K562 (cell line): ENCODE measurements at regions not wholly inside any gene's neighbourhood (a gene's known extent, or its start where the extent isn't known, plus 50 kb on each side); places are given as distances from the start of the nearest gene placed in this dataset.

ENCODE experiments used
- ATAC-seq: fragments of 200-7000 bp; cut with Tn5 transposase; 3 replicates; pipeline ENCODE4 v1.9.1; 2020; ENCODE audit warnings: moderate library complexity
- BruUV-seq: library from RNA; stranded (reverse); fragments of 400-500 nt; replicated peaks from 2 replicates; lab custom pipeline; 2021; lab: Mats Ljungman, UMichigan
- CTCF ChIA-PET: fragments of 300-600 bp; formaldehyde crosslinking; extraction: SDS; loops from one replicate; lab custom pipeline; 2021; ENCODE audit warnings: low intra/inter-chr PET ratio; lab: Yijun Ruan, JAX
- POLR2A ChIA-PET: fragments of 300-600, 350-650 bp; sonication (Branson Sonifier 250); formaldehyde crosslinking; extraction: SDS; loops from one replicate; lab custom pipeline; 2021; ENCODE audit warnings: antibody characterized with exemption, inconsistent platforms; lab: Yijun Ruan, JAX
- DNase-seq, 4 experiments: peaks; one replicate each; pipeline versions ENCODE4 v3.0.0 to v3.0.0-alpha.2; 2011 to 2018; ENCODE audit warnings: low spot score in 3 of 4, mixed read lengths in 3 of 4; ENCODE audit errors: extremely low read depth in 1 of 4
- FAIRE-seq: peaks from 2 replicates; lab custom pipeline; 2011; peaks lifted over from hg19 to GRCh38; lab: Jason Lieb, UNC
- H2AFZ ChIP-seq: 2 replicates; pipeline ENCODE4 v1.6.0; 2011; ENCODE audit warnings: low read depth, low read length, control low read depth, inconsistent platforms
- H3K27ac ChIP-seq: fragments of 200-600 bp; 3 replicates; pipeline ENCODE4 v1.8.0; 2011; ENCODE audit warnings: low read depth, mild to moderate bottlenecking, control low read depth, inconsistent platforms, low read length, moderate library complexity, mixed read lengths; ENCODE audit errors: extremely low read depth
- H3K27me3 ChIP-seq, 2 experiments: fragments of 300-600 bp in 1 of 2; 2 replicates in 1 of 2; 3 replicates in 1 of 2; pipeline versions ENCODE4 v1.6.0 to v1.8.0; 2011; ENCODE audit warnings: inconsistent platforms in 2 of 2, low read length in 2 of 2, mild to moderate bottlenecking in 1 of 2, mixed read lengths in 1 of 2, moderate library complexity in 1 of 2; ENCODE audit not compliant: control insufficient read depth in 2 of 2, insufficient read depth in 2 of 2
- H3K36me3 ChIP-seq: fragments of 300-600 bp; 3 replicates; pipeline ENCODE4 v1.8.0; 2011; ENCODE audit warnings: mild to moderate bottlenecking, low read length, inconsistent platforms; ENCODE audit not compliant: control insufficient read depth, insufficient read depth
- H3K4me1 ChIP-seq, 2 experiments: fragments of 200-600 bp in 1 of 2; replicated peaks in 1 of 2; 2 replicates in 1 of 2; 3 replicates in 1 of 2; pipeline versions ENCODE4 v1.5.1 to v1.8.0; 2011; ENCODE audit warnings: inconsistent platforms in 2 of 2, low read length in 2 of 2, mild to moderate bottlenecking in 1 of 2, mixed read lengths in 1 of 2, moderate library complexity in 1 of 2; ENCODE audit not compliant: control insufficient read depth in 2 of 2, insufficient read depth in 2 of 2
- H3K4me2 ChIP-seq: 2 replicates; pipeline ENCODE4 v1.6.1; 2011; ENCODE audit warnings: low read length, control low read depth, inconsistent platforms, mixed read lengths; ENCODE audit not compliant: insufficient read depth
- H3K4me3 ChIP-seq: fragments of 200-600 bp; sonication (generic), shearing (Covaris generic); 2 replicates; pipeline ENCODE4 v1.5.1; 2016; ENCODE audit warnings: control low read depth, inconsistent platforms
- H3K79me2 ChIP-seq: fragments of 200-600 bp; 3 replicates; pipeline ENCODE4 v1.8.0; 2011; ENCODE audit warnings: low read length, inconsistent platforms; ENCODE audit not compliant: control insufficient read depth, insufficient read depth
- H3K9ac ChIP-seq, 2 experiments: 2 replicates each; pipeline versions ENCODE4 v1.6.0 to v1.6.1; 2011; ENCODE audit warnings: low read depth in 2 of 2, low read length in 2 of 2, control low read depth in 1 of 2, inconsistent platforms in 1 of 2, mild to moderate bottlenecking in 1 of 2, mixed read lengths in 1 of 2; ENCODE audit not compliant: insufficient read depth in 1 of 2
- H3K9me1 ChIP-seq: one replicate; pipeline ENCODE4 v1.6.0; 2011; ENCODE audit warnings: inconsistent platforms, mild to moderate bottlenecking, low read length, moderate library complexity; ENCODE audit not compliant: control insufficient read depth, insufficient read depth
- H3K9me3 ChIP-seq: replicated peaks from 2 replicates; pipeline ENCODE4 v1.5.1; 2011; ENCODE audit warnings: low read depth, low read length, inconsistent platforms; ENCODE audit not compliant: control insufficient read depth, insufficient read depth
- H4K20me1 ChIP-seq: replicated peaks from 2 replicates; pipeline ENCODE4 v1.6.1; 2011; ENCODE audit warnings: low read length, inconsistent platforms, mixed read lengths; ENCODE audit not compliant: control insufficient read depth, insufficient read depth
- CHD4 ChIP-seq: fragments of 200-600 bp; sonication (generic); IDR thresholded peaks from 3 replicates; pipeline ENCODE4 v1.6.1; 2012; ENCODE audit warnings: low read depth, mild to moderate bottlenecking, mixed read lengths, low read length, inconsistent platforms; ENCODE audit not compliant: insufficient read depth, insufficient replicate concordance, poor library complexity, severe bottlenecking
- FOXK1 ChIP-seq: sonication (generic); formaldehyde crosslinking; IDR thresholded peaks from 2 replicates; pipeline ENCODE4 v1.8.0; 2022; ENCODE audit warnings: missing genetic modification reagents, mild to moderate bottlenecking, borderline replicate concordance
- GTF2F1 ChIP-seq: IDR thresholded peaks from 2 replicates; pipeline ENCODE4 v1.6.1; 2011; ENCODE audit warnings: low read depth, low read length, improper control_type of control experiment
- KDM4B ChIP-seq, 2 experiments: fragments of 450-650 bp in 1 of 2; sonication (generic) in 1 of 2; IDR thresholded peaks; 2 replicates each; pipeline ENCODE4 v1.6.1; 2016 to 2017; ENCODE audit warnings: borderline replicate concordance in 2 of 2, antibody characterized with exemption in 1 of 2, low read depth in 1 of 2, mild to moderate bottlenecking in 1 of 2
- MYC ChIP-seq, 2 experiments: fragments of 250-450 bp in 1 of 2; sonication (Bioruptor Pico) in 1 of 2; IDR thresholded peaks; 2 replicates each; pipeline versions ENCODE4 v1.5.1 to v1.6.1; 2012 to 2021; ENCODE audit warnings: low read depth in 2 of 2, borderline replicate concordance in 1 of 2, improper control_type of control experiment in 1 of 2, low read length in 1 of 2, mild to moderate bottlenecking in 1 of 2, moderate library complexity in 1 of 2
- RUNX1 ChIP-seq: sonication (generic); IDR thresholded peaks from 2 replicates; pipeline ENCODE4 v1.6.1; 2016; ENCODE audit warnings: antibody characterized with exemption, low read depth
- TCF7 ChIP-seq: sonication (generic); IDR thresholded peaks from 2 replicates; pipeline ENCODE4 v1.6.1; 2016; ENCODE audit warnings: antibody characterized with exemption, borderline replicate concordance
- ZNF668 ChIP-seq: fragments of 250-450 bp; sonication (Bioruptor Pico); IDR thresholded peaks from 2 replicates; pipeline ENCODE4 v1.8.0; 2022; ENCODE audit warnings: mild to moderate bottlenecking, inconsistent platforms
- WGBS: fragments of 100-300 bp; shearing (Covaris generic); methylation state at CpG from one replicate; pipeline ENCODE4 v1.1.6; 2016; ENCODE audit warnings: low coverage, mixed read lengths; ENCODE audit not compliant: insufficient coverage; ENCODE audit errors: missing lambda C conversion rate; 5-methylcytosine and 5-hydroxymethylcytosine counted together
- in situ Hi-C: fragments of 300-500 bp; cut with MboI; formaldehyde crosslinking; loops from 4 replicates; pipeline ENCODE4 v1.15.0; 2018; ENCODE audit warnings: inconsistent platforms, mixed read lengths
- intact Hi-C: fragments of 100-400 bp; cut with micrococcal nuclease; formaldehyde crosslinking; loops from 2 replicates; pipeline ENCODE4 v1.14.2; 2022
- TF ChIP-seq, protein P1 (sequence below): fragments of 250-450 bp; sonication (Bioruptor Pico); IDR thresholded peaks from 2 replicates; pipeline ENCODE4 v1.9.0; 2021; ENCODE audit warnings: mild to moderate bottlenecking, inconsistent platforms
- TF ChIP-seq, protein P2 (sequence below): fragments of 250-450 bp; sonication (Bioruptor Pico); IDR thresholded peaks from 2 replicates; pipeline ENCODE4 v1.5.1; 2021; ENCODE audit warnings: mild to moderate bottlenecking
- TF ChIP-seq, protein P3 (sequence below): fragments of 450-650 bp; IDR thresholded peaks from 2 replicates; pipeline ENCODE4 v1.6.1; 2017; ENCODE audit warnings: antibody characterized with exemption, mild to moderate bottlenecking
- TF ChIP-seq, protein P4 (sequence below): fragments of 200-800 bp; sonication (Bioruptor generic); IDR thresholded peaks from 2 replicates; pipeline ENCODE4 v1.6.1; 2017; ENCODE audit warnings: missing genetic modification characterization, missing compliant biosample characterization

GRCh38 chr14:76701981-76702380, 59.3 kb upstream of the VASH1 start:
- ChIA-PET CTCF (no interaction called here), POLR2A (no interaction called here)
- Histone ChIP-seq H3K27ac (no peak overlapping the region), H3K79me2 (no peaks in the 10 kb centered on the region), H3K9ac (no peak overlapping the region), H3K36me3 (no peaks in the 10 kb centered on the region), H3K9me3 (no peaks in the 10 kb centered on the region), H3K9me1 (no peaks in the 10 kb centered on the region), H3K4me1 (peaks cover 0 to 4% of the 10 kb centered on the region in 2 experiments; a peak in 2 of 5 replicates), H3K27me3 (peaks cover 5 to 29% of the 10 kb centered on the region in 2 experiments; a peak in 4 of 5 replicates), H4K20me1 (no peaks in the 10 kb centered on the region), H3K4me3 (no peak overlapping the region), H2AFZ (no peak overlapping the region), H3K4me2 (no peak overlapping the region)
- intact Hi-C loops (no loop called here), in situ Hi-C loops (loop anchor here (25.0 kb wide), 1 partner anchor 360 kb away; no protein-coding TSS in a partner anchor)
- BruUV-seq: no TSS peak
- 0% methylated on average over 3 of the region's 3 CpGs for WGBS
- FAIRE-seq (no peak), DNase-seq (no peak), ATAC-seq (no peak)
- TF ChIP-seq TCF7 (no peak), FOXK1 (CRISPR knock-in tag) (no peak), ZNF668 (no peak), MYC (IDR thresholded peaks at IDR 0.05; ENCODE audit: low read depth, low read length) (no peak), MYC (CRISPR knock-in tag; IDR thresholded peaks at IDR 0.05; ENCODE audit: borderline replicate concordance, low read depth) (no peak), CHD4 (no peak), KDM4B (IDR thresholded peaks at IDR 0.05; ENCODE audit: borderline replicate concordance in 2 of 2, low read depth in 1 of 2) (no peak), GTF2F1 (no peak), RUNX1 (no peak)
- TF ChIP-seq, protein P1, sequence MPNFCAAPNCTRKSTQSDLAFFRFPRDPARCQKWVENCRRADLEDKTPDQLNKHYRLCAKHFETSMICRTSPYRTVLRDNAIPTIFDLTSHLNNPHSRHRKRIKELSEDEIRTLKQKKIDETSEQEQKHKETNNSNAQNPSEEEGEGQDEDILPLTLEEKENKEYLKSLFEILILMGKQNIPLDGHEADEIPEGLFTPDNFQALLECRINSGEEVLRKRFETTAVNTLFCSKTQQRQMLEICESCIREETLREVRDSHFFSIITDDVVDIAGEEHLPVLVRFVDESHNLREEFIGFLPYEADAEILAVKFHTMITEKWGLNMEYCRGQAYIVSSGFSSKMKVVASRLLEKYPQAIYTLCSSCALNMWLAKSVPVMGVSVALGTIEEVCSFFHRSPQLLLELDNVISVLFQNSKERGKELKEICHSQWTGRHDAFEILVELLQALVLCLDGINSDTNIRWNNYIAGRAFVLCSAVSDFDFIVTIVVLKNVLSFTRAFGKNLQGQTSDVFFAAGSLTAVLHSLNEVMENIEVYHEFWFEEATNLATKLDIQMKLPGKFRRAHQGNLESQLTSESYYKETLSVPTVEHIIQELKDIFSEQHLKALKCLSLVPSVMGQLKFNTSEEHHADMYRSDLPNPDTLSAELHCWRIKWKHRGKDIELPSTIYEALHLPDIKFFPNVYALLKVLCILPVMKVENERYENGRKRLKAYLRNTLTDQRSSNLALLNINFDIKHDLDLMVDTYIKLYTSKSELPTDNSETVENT (CRISPR knock-in tag): no peak
- TF ChIP-seq, protein P2, sequence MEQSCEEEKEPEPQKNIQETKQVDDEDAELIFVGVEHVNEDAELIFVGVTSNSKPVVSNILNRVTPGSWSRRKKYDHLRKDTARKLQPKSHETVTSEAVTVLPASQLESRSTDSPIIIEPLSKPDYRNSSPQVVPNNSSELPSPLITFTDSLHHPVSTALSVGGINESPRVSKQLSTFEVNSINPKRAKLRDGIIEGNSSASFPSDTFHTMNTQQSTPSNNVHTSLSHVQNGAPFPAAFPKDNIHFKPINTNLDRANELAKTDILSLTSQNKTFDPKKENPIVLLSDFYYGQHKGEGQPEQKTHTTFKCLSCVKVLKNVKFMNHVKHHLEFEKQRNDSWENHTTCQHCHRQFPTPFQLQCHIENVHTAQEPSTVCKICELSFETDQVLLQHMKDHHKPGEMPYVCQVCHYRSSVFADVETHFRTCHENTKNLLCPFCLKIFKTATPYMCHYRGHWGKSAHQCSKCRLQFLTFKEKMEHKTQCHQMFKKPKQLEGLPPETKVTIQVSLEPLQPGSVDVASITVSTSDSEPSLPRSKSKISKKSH (CRISPR knock-in tag): no peak
- TF ChIP-seq, protein P3, sequence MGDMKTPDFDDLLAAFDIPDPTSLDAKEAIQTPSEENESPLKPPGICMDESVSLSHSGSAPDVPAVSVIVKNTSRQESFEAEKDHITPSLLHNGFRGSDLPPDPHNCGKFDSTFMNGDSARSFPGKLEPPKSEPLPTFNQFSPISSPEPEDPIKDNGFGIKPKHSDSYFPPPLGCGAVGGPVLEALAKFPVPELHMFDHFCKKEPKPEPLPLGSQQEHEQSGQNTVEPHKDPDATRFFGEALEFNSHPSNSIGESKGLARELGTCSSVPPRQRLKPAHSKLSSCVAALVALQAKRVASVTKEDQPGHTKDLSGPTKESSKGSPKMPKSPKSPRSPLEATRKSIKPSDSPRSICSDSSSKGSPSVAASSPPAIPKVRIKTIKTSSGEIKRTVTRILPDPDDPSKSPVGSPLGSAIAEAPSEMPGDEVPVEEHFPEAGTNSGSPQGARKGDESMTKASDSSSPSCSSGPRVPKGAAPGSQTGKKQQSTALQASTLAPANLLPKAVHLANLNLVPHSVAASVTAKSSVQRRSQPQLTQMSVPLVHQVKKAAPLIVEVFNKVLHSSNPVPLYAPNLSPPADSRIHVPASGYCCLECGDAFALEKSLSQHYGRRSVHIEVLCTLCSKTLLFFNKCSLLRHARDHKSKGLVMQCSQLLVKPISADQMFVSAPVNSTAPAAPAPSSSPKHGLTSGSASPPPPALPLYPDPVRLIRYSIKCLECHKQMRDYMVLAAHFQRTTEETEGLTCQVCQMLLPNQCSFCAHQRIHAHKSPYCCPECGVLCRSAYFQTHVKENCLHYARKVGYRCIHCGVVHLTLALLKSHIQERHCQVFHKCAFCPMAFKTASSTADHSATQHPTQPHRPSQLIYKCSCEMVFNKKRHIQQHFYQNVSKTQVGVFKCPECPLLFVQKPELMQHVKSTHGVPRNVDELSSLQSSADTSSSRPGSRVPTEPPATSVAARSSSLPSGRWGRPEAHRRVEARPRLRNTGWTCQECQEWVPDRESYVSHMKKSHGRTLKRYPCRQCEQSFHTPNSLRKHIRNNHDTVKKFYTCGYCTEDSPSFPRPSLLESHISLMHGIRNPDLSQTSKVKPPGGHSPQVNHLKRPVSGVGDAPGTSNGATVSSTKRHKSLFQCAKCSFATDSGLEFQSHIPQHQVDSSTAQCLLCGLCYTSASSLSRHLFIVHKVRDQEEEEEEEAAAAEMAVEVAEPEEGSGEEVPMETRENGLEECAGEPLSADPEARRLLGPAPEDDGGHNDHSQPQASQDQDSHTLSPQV: no peak
- TF ChIP-seq, protein P4, sequence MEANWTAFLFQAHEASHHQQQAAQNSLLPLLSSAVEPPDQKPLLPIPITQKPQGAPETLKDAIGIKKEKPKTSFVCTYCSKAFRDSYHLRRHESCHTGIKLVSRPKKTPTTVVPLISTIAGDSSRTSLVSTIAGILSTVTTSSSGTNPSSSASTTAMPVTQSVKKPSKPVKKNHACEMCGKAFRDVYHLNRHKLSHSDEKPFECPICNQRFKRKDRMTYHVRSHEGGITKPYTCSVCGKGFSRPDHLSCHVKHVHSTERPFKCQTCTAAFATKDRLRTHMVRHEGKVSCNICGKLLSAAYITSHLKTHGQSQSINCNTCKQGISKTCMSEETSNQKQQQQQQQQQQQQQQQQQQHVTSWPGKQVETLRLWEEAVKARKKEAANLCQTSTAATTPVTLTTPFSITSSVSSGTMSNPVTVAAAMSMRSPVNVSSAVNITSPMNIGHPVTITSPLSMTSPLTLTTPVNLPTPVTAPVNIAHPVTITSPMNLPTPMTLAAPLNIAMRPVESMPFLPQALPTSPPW (CRISPR knock-in tag): no peak
